CD8-positive, alpha-beta memory T cell (primary cell): ENCODE measurements at regions not wholly inside any gene's neighbourhood (a gene's known extent, or its start where the extent isn't known, plus 50 kb on each side); places are given as distances from the start of the nearest gene placed in this dataset.

Experiments
- CTCF ChIA-PET: fragments of 350-600 bp; sonication (Branson Sonifier 250); formaldehyde crosslinking; loops from one replicate; lab custom pipeline; 2021; ENCODE audit warnings: antibody characterized with exemption; lab: Charles Lee
- POLR2A ChIA-PET: fragments of 350-600 bp; sonication (Branson Sonifier 250); formaldehyde crosslinking; loops from one replicate; lab custom pipeline; 2021; ENCODE audit warnings: antibody characterized with exemption; lab: Charles Lee
- DNase-seq, 5 donors: peaks; one replicate each; pipeline versions ENCODE4 v3.0.0 to v3.0.0-alpha.2; 2020 to 2022; ENCODE audit warnings: mixed read lengths in 1 of 5
- H3K27ac ChIP-seq: one replicate; pipeline ENCODE4 v1.7.0; 2013; ENCODE audit warnings: low read depth, mild to moderate bottlenecking, low read length, moderate library complexity
- H3K27me3 ChIP-seq: 2 replicates; pipeline ENCODE4 v1.7.0; 2013; ENCODE audit warnings: low read length, mild to moderate bottlenecking; ENCODE audit not compliant: insufficient read depth, poor library complexity, severe bottlenecking
- H3K36me3 ChIP-seq: 2 replicates; pipeline ENCODE4 v1.7.0; 2013; ENCODE audit warnings: mild to moderate bottlenecking, low read length, moderate library complexity; ENCODE audit not compliant: insufficient read depth
- H3K4me1 ChIP-seq: 2 replicates; pipeline ENCODE4 v1.7.0; 2013; ENCODE audit warnings: mild to moderate bottlenecking, low read length, moderate library complexity; ENCODE audit not compliant: insufficient read depth
- H3K4me3 ChIP-seq: 2 replicates; pipeline ENCODE4 v1.7.0; 2013; ENCODE audit warnings: mild to moderate bottlenecking, low read length
- H3K9me3 ChIP-seq: 2 replicates; pipeline ENCODE4 v1.7.0; 2013; ENCODE audit warnings: mild to moderate bottlenecking, low read length
- H3K27ac Mint-ChIP-seq, 8 donors: one replicate each; pipeline ENCODE4 v1.8.0; 2020 to 2021; ENCODE audit warnings: mixed read lengths in 8 of 8, mild to moderate bottlenecking in 6 of 8, inconsistent platforms in 3 of 8, moderate library complexity in 3 of 8
- H3K27me3 Mint-ChIP-seq, 2 donors: one replicate each; pipeline ENCODE4 v1.8.0; 2020 to 2021; ENCODE audit warnings: mixed read lengths in 2 of 2, mild to moderate bottlenecking in 1 of 2, moderate library complexity in 1 of 2
- H3K36me3 Mint-ChIP-seq, 3 donors: one replicate each; pipeline ENCODE4 v1.8.0; 2020 to 2021; ENCODE audit warnings: mixed read lengths in 3 of 3, inconsistent platforms in 1 of 3, mild to moderate bottlenecking in 1 of 3
- H3K4me1 Mint-ChIP-seq, 3 donors: one replicate each; pipeline ENCODE4 v1.8.0; 2020 to 2021; ENCODE audit warnings: mixed read lengths in 3 of 3, inconsistent platforms in 1 of 3, mild to moderate bottlenecking in 1 of 3
- H3K4me3 Mint-ChIP-seq, 7 donors: one replicate each; pipeline ENCODE4 v1.8.0; 2020 to 2021; ENCODE audit warnings: mixed read lengths in 7 of 7, mild to moderate bottlenecking in 6 of 7, moderate library complexity in 4 of 7, inconsistent platforms in 2 of 7
- H3K9me3 Mint-ChIP-seq, 5 donors: one replicate each; pipeline ENCODE4 v1.8.0; 2020 to 2022; ENCODE audit warnings: mixed read lengths in 5 of 5, mild to moderate bottlenecking in 3 of 5, moderate library complexity in 2 of 5, inconsistent platforms in 1 of 5

- Histone ChIP-seq H3K27me3 (no peaks in the 10 kb centered on the region), H3K4me1 (no peaks in the 10 kb centered on the region), H3K36me3 (no peaks in the 10 kb centered on the region), H3K4me3 (no peak overlapping the region), H3K27ac (no peak overlapping the region), H3K9me3 (no peaks in the 10 kb centered on the region)
- H3K27me3 Mint-ChIP-seq, result peaks cover 0 to 4% of the 10 kb centered on the region in 2 donors
- no peak overlapping the region for H3K27ac Mint-ChIP-seq
- ChIA-PET POLR2A (no interaction called here), CTCF (no interaction called here)
- peaks cover 0 to 8% (median 0%) of the 10 kb centered on the region in 3 donors for H3K36me3 Mint-ChIP-seq
- no peaks in the 10 kb centered on the region for H3K4me1 Mint-ChIP-seq
- DNase-seq, result no peak
- peaks cover 0 to 5% (median 0%) of the 10 kb centered on the region in 5 donors for H3K9me3 Mint-ChIP-seq
- H3K4me3 Mint-ChIP-seq, result no peak overlapping the region
Observed at GRCh38 chr4:98741952-98742351, 83.5 kb upstream of the TSPAN5 start.

GRCh38 chr4:98739751-98740150 lies 81.3 kb upstream of the TSPAN5 start:
- POLR2A ChIA-PET, result interaction anchor here (0.6 kb wide), 1 partner anchor 498 kb away, joined by 4 read pairs; no protein-coding TSS in a partner anchor
- no peak overlapping the region for H3K4me3 Mint-ChIP-seq
- DNase-seq, result no peak
- Histone ChIP-seq H3K27ac (no peak overlapping the region), H3K36me3 (no peaks in the 10 kb centered on the region), H3K9me3 (no peaks in the 10 kb centered on the region), H3K4me3 (no peak overlapping the region), H3K4me1 (no peaks in the 10 kb centered on the region), H3K27me3 (no peaks in the 10 kb centered on the region)
- peaks cover 0 to 1% of the 10 kb centered on the region in 2 donors for H3K27me3 Mint-ChIP-seq
- H3K27ac Mint-ChIP-seq, result no peak overlapping the region
- CTCF ChIA-PET, result interaction anchor here (1.3 to 1.7 kb wide), 2 partner anchors 10 to 189 kb away, joined by 3 to 4 read pairs; partner anchors contain the start of gene EIF4E
- peaks cover 0 to 8% (median 0%) of the 10 kb centered on the region in 3 donors for H3K36me3 Mint-ChIP-seq
- no peaks in the 10 kb centered on the region for H3K4me1 Mint-ChIP-seq
- peaks cover 0 to 5% (median 0%) of the 10 kb centered on the region in 5 donors for H3K9me3 Mint-ChIP-seq

- CTCF ChIA-PET, result no interaction called here
- H3K36me3 ChIP-seq, result no peaks in the 10 kb centered on the region
- H3K9me3 ChIP-seq, result no peaks in the 10 kb centered on the region
- Mint-ChIP-seq H3K27me3 (peaks cover 0 to 1% of the 10 kb centered on the region in 2 donors), H3K27ac (no peak overlapping the region), H3K4me3 (no peak overlapping the region), H3K9me3 (peaks cover 0 to 5% (median 0%) of the 10 kb centered on the region in 5 donors), H3K4me1 (peaks cover under 1 to 1% (median 1%) of the 10 kb centered on the region in 3 donors), H3K36me3 (peaks cover 0 to 8% (median 0%) of the 10 kb centered on the region in 3 donors)
- no peaks in the 10 kb centered on the region for H3K4me1 ChIP-seq
- H3K4me3 ChIP-seq, result no peak overlapping the region
- no peaks in the 10 kb centered on the region for H3K27me3 ChIP-seq
- POLR2A ChIA-PET, result interaction anchor here (0.5 kb wide), 1 partner anchor 313 kb away, joined by 4 read pairs; no protein-coding TSS in a partner anchor
- no peak for DNase-seq
- no peak overlapping the region for H3K27ac ChIP-seq
Observed at GRCh38 chr4:98733601-98734000, 75.2 kb upstream of the TSPAN5 start.

- Histone ChIP-seq H3K27ac (no peak overlapping the region), H3K36me3 (no peaks in the 10 kb centered on the region), H3K27me3 (no peaks in the 10 kb centered on the region), H3K4me1 (no peaks in the 10 kb centered on the region), H3K9me3 (no peaks in the 10 kb centered on the region), H3K4me3 (no peak overlapping the region)
- Mint-ChIP-seq H3K4me3 (no peak overlapping the region), H3K27me3 (peaks cover 0 to 2% of the 10 kb centered on the region in 2 donors), H3K9me3 (peaks cover 10 to 14% (median 12%) of the 10 kb centered on the region in 5 donors), H3K36me3 (peaks cover 0 to 20% (median 4%) of the 10 kb centered on the region in 3 donors), H3K27ac (no peak overlapping the region), H3K4me1 (peaks cover 5 to 6% (median 6%) of the 10 kb centered on the region in 3 donors)
- no peak for DNase-seq
- CTCF ChIA-PET, result interaction anchor here (1.1 to 1.5 kb wide), 2 partner anchors 11 to 15 kb away, joined by 3 read pairs; no protein-coding TSS in a partner anchor
- POLR2A ChIA-PET, result no interaction called here
Observed at GRCh38 chr4:98728871-98729270, 70.5 kb upstream of the TSPAN5 start.

- peaks cover 5 to 6% (median 6%) of the 10 kb centered on the region in 3 donors for H3K4me1 Mint-ChIP-seq
- peaks cover 10 to 14% (median 12%) of the 10 kb centered on the region in 5 donors for H3K9me3 Mint-ChIP-seq
- Histone ChIP-seq H3K4me1 (no peaks in the 10 kb centered on the region), H3K27ac (no peak overlapping the region), H3K4me3 (no peak overlapping the region), H3K9me3 (no peaks in the 10 kb centered on the region), H3K36me3 (no peaks in the 10 kb centered on the region), H3K27me3 (no peaks in the 10 kb centered on the region)
- H3K27me3 Mint-ChIP-seq, result peaks cover 0 to 2% of the 10 kb centered on the region in 2 donors
- DNase-seq, result no peak
- CTCF ChIA-PET, result interaction anchor here (1.1 to 1.5 kb wide), 2 partner anchors 12 to 15 kb away, joined by 3 read pairs; no protein-coding TSS in a partner anchor
- POLR2A ChIA-PET, result no interaction called here
- peak overlapping the region in 1 of 8 donors; percentile 3 for H3K27ac Mint-ChIP-seq
- peaks cover 0 to 20% (median 4%) of the 10 kb centered on the region in 3 donors for H3K36me3 Mint-ChIP-seq
- no peak overlapping the region for H3K4me3 Mint-ChIP-seq
Observed at GRCh38 chr4:98728433-98728832, 70.0 kb upstream of the TSPAN5 start.

GRCh38 chr4:98722000-98722399 lies 63.6 kb upstream of the TSPAN5 start:
- Histone ChIP-seq H3K4me3 (no peak overlapping the region), H3K27ac (no peak overlapping the region), H3K36me3 (no peaks in the 10 kb centered on the region), H3K27me3 (no peaks in the 10 kb centered on the region), H3K9me3 (no peaks in the 10 kb centered on the region), H3K4me1 (no peaks in the 10 kb centered on the region)
- no peak for DNase-seq
- H3K27ac Mint-ChIP-seq, result no peak overlapping the region
- H3K4me1 Mint-ChIP-seq, result peaks cover 0 to 4% (median 0%) of the 10 kb centered on the region in 3 donors
- POLR2A ChIA-PET, result no interaction called here
- H3K27me3 Mint-ChIP-seq, result peaks cover 0 to 2% of the 10 kb centered on the region in 2 donors
- peaks cover 0 to 28% (median 4%) of the 10 kb centered on the region in 3 donors for H3K36me3 Mint-ChIP-seq
- CTCF ChIA-PET, result interaction anchor here (1.0 to 1.3 kb wide), 2 partner anchors 9 to 579 kb away, joined by 3 read pairs; partner anchors contain the start of gene STPG2
- peaks cover 12 to 19% (median 12%) of the 10 kb centered on the region in 5 donors for H3K9me3 Mint-ChIP-seq
- H3K4me3 Mint-ChIP-seq, result no peak overlapping the region

- H3K27ac ChIP-seq, result no peak overlapping the region
- H3K36me3 Mint-ChIP-seq, result peaks cover 0 to 25% (median 4%) of the 10 kb centered on the region in 3 donors
Observed at GRCh38 chr4:98720871-98721480, 62.6 kb upstream of the TSPAN5 start.

GRCh38 chr4:98716796-98717195 lies 58.4 kb upstream of the TSPAN5 start:
- Mint-ChIP-seq H3K4me3 (no peak overlapping the region), H3K4me1 (peaks cover 0 to 7% (median 4%) of the 10 kb centered on the region in 3 donors), H3K36me3 (peaks cover 0 to 16% (median 0%) of the 10 kb centered on the region in 3 donors), H3K9me3 (peaks cover 0 to 2% (median 1%) of the 10 kb centered on the region in 5 donors), H3K27me3 (no peaks in the 10 kb centered on the region), H3K27ac (no peak overlapping the region)
- no peaks in the 10 kb centered on the region for H3K36me3 ChIP-seq
- H3K9me3 ChIP-seq, result no peaks in the 10 kb centered on the region
- H3K4me3 ChIP-seq, result no peak overlapping the region
- no peaks in the 10 kb centered on the region for H3K4me1 ChIP-seq
- no peak for DNase-seq
- H3K27me3 ChIP-seq, result no peaks in the 10 kb centered on the region
- POLR2A ChIA-PET, result no interaction called here
- no peak overlapping the region for H3K27ac ChIP-seq
- CTCF ChIA-PET, result interaction anchor here (1.3 kb wide), 1 partner anchor 29 kb away, joined by 3 read pairs; no protein-coding TSS in a partner anchor

More at GRCh38 chr4:98720871-98721480, 62.6 kb upstream of the TSPAN5 start:
- no peak overlapping the region for H3K4me3 Mint-ChIP-seq
- DNase-seq, result no peak
- Histone ChIP-seq H3K36me3 (no peaks in the 10 kb centered on the region), H3K27me3 (no peaks in the 10 kb centered on the region), H3K4me3 (no peak overlapping the region), H3K9me3 (no peaks in the 10 kb centered on the region), H3K4me1 (no peaks in the 10 kb centered on the region)
- H3K27ac Mint-ChIP-seq, result no peak overlapping the region
- ChIA-PET CTCF (interaction anchor here (1.0 to 1.3 kb wide), 2 partner anchors 8 to 578 kb away, joined by 3 read pairs; partner anchors contain the start of gene STPG2), POLR2A (no interaction called here)
- peaks cover 0 to 2% of the 10 kb centered on the region in 2 donors for H3K27me3 Mint-ChIP-seq
- peaks cover 0 to 4% (median 0%) of the 10 kb centered on the region in 3 donors for H3K4me1 Mint-ChIP-seq
- peaks cover 10 to 19% (median 11%) of the 10 kb centered on the region in 5 donors for H3K9me3 Mint-ChIP-seq
